Upper lobe of right lung (tissue), 1 donor: ENCODE measurements at regions not wholly inside any gene's neighbourhood (a gene's known extent, or its start where the extent isn't known, plus 50 kb on each side); places are given as distances from the start of the nearest gene placed in this dataset.

ENCODE experiments used
- ATAC-seq: fragments of 200-7000 bp; cut with Tn5 transposase; one replicate; pipeline ENCODE4 v1.9.1; 2020; ENCODE audit warnings: mild to moderate bottlenecking, moderate library complexity
- DNase-seq: peaks from one replicate; pipeline ENCODE4 v3.0.0-alpha.2; 2020
- H3K27ac ChIP-seq: fragments of 200-600 bp; one replicate; pipeline ENCODE4 v1.8.0; 2022
- H3K27me3 ChIP-seq: fragments of 200-600 bp; one replicate; pipeline ENCODE4 v1.8.0; 2022; ENCODE audit warnings: mild to moderate bottlenecking
- H3K36me3 ChIP-seq: fragments of 200-600 bp; one replicate; pipeline ENCODE4 v1.8.0; 2022
- H3K4me1 ChIP-seq: fragments of 200-600 bp; one replicate; pipeline ENCODE4 v1.8.0; 2022
- H3K4me3 ChIP-seq: fragments of 200-600 bp; one replicate; pipeline ENCODE4 v1.8.0; 2022; ENCODE audit warnings: mild to moderate bottlenecking
- H3K9me3 ChIP-seq: fragments of 200-600 bp; one replicate; pipeline ENCODE4 v1.8.0; 2022
- CTCF ChIP-seq: fragments of 200-600 bp; IDR thresholded peaks from one replicate; pipeline ENCODE4 v1.8.0; 2022; ENCODE audit warnings: antibody characterized with exemption
- intact Hi-C: fragments of 100-400 bp; cut with DNase I; formaldehyde crosslinking; loops from one replicate; pipeline ENCODE4 v1.11.0; 2022
- donor health status: DM: no; HTN: yes; CAD: no; lungs with severe emphysema.

DNA sequence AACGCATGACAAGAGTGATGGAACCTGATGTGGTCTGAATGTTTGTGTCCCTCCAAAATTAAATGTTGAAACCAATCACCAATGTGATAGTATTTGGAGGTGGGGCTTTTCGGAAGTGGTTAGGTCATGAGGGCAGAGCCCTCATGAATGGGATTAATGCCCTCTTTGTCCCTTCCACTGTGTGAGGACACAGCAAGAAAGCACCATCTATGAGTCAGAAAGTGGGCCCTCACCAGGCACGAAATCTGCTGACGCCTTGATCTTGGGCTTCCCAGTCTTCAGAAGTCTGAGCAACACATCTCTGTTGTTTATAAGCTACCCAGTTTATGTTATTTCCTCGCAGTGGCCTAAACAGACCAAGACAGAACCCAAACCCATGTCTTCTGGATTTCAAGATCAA, 244.0 kb upstream of the JAG1 start:
- no peaks in the 10 kb centered on the region for H3K27me3 ChIP-seq
- DNase-seq, result no peak
- H3K36me3 ChIP-seq, result no peaks in the 10 kb centered on the region
- no peaks in the 10 kb centered on the region for H3K4me1 ChIP-seq
- no peak for TF ChIP-seq CTCF
- no peaks in the 10 kb centered on the region for H3K9me3 ChIP-seq
- no peak overlapping the region for H3K4me3 ChIP-seq
- intact Hi-C loops, result no loop called here
- H3K27ac ChIP-seq, result no peak overlapping the region
- ATAC-seq, result no peak

- H3K27ac ChIP-seq, result no peak overlapping the region
Observed at GRCh38 chr20:10919396-10920140, 245.8 kb upstream of the JAG1 start.

GRCh38 chr20:10920396-10920795, 246.6 kb upstream of the JAG1 start:
- DNase-seq (no peak), ATAC-seq (no peak)
- H3K4me3 ChIP-seq, result no peak overlapping the region
- H3K36me3 ChIP-seq, result no peaks in the 10 kb centered on the region
- H3K27ac ChIP-seq, result no peak overlapping the region
- H3K9me3 ChIP-seq, result no peaks in the 10 kb centered on the region
- intact Hi-C loops, result no loop called here
- H3K27me3 ChIP-seq, result no peaks in the 10 kb centered on the region
- no peak for TF ChIP-seq CTCF
- H3K4me1 ChIP-seq, result peaks cover 3% of the 10 kb centered on the region

More at GRCh38 chr20:10919396-10920140, 245.8 kb upstream of the JAG1 start:
- no peaks in the 10 kb centered on the region for H3K27me3 ChIP-seq
- peaks cover 1% of the 10 kb centered on the region for H3K4me1 ChIP-seq
- H3K9me3 ChIP-seq, result no peaks in the 10 kb centered on the region
- DNase-seq (no peak), ATAC-seq (no peak)
- intact Hi-C loops, result no loop called here
- no peak for TF ChIP-seq CTCF
- no peaks in the 10 kb centered on the region for H3K36me3 ChIP-seq
- H3K4me3 ChIP-seq, result no peak overlapping the region

- Histone ChIP-seq H3K4me3 (no peak overlapping the region), H3K27me3 (no peaks in the 10 kb centered on the region), H3K27ac (no peak overlapping the region), H3K9me3 (no peaks in the 10 kb centered on the region), H3K4me1 (peaks cover 3% of the 10 kb centered on the region), H3K36me3 (no peaks in the 10 kb centered on the region)
- TF ChIP-seq CTCF, result no peak
- intact Hi-C loops, result no loop called here
- ATAC-seq (no peak), DNase-seq (no peak)
Observed at GRCh38 chr20:10921491-10922010, 247.8 kb upstream of the JAG1 start.

DNA sequence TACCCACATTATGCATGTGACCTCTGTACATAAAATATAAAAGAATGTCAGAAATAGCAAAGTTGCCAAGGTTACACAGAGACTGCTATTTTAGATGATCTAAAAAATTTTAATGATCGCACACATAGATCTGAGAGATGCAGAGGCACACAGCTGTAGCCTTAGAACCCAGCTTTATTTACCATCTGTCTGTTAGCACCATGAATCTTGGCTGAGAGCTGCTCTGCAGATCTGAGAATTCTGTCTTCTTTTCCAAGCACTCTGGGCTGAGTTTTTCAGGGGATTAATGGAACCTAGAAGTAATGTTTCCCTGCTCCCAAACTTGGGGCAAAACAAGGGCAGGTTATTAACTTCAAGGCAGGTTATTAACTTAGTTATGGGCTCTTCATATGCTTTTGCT, 248.7 kb upstream of the JAG1 start:
- Histone ChIP-seq H3K36me3 (no peaks in the 10 kb centered on the region), H3K27ac (no peak overlapping the region), H3K4me3 (no peak overlapping the region), H3K9me3 (no peaks in the 10 kb centered on the region), H3K4me1 (peaks cover 3% of the 10 kb centered on the region), H3K27me3 (no peaks in the 10 kb centered on the region)
- no peak for TF ChIP-seq CTCF
- no peak for DNase-seq
- intact Hi-C loops, result no loop called here
- no peak for ATAC-seq
